ENCODE measurements at regions not wholly inside any gene's neighbourhood (a gene's known extent, or its start where the extent isn't known, plus 50 kb on each side); places are given as distances from the start of the nearest gene placed in this dataset.
A peak's percentile ranks its signal among the peaks of the same experiment; 100 is the strongest.

DNA sequence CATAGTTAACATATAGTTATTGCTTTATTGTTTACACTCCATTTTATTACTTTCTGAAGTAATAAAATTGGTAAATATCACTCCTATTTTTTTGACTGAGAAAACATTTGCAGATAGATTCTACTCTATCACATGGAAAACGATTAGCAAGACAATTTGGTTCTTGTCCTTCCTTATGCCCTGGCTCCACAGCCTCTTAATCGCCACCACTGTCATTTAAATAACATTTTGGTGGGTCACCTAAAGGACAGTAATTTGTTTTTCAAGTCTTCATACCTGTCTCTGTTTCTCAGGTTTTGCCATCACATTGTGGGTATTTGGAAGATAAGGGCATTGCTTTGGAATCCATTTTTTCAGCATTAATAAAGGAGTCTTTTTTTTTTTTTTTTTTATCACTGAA is 521.5 kb upstream of the IRAK1BP1 start:
- H3K27ac ChIP-seq (ENCODE audit: low read depth): no peak overlapping the region
- DNase-seq (ENCODE audit: low spot score) (peak; percentile 47), ATAC-seq (peak; percentile 65)
- no peaks in the 10 kb centered on the region for H3K79me2 ChIP-seq (replicated peaks; ENCODE audit: insufficient read depth)
- Mint-ChIP-seq H3K36me3 (ENCODE audit: low read depth) (no peaks in the 10 kb centered on the region), H3K27me3 (ENCODE audit: insufficient read depth, low read depth, poor library complexity) (no peaks in the 10 kb centered on the region), H3K4me3 (no peak overlapping the region), H3K9me3 (no peaks in the 10 kb centered on the region; the same call in 2 of the 3 replicates), H3K27ac (peak overlapping the region; percentile 43; the same call in 1 of the 2 replicates), H3K4me1 (peaks cover 21% of the 10 kb centered on the region)
- H3K4me1 ChIP-seq (ENCODE audit: insufficient read depth): peaks cover 40% of the 10 kb centered on the region
- peak overlapping the region; percentile 30 for H3K4me2 ChIP-seq
- no peaks in the 10 kb centered on the region for H3K36me3 ChIP-seq (ENCODE audit: insufficient read depth)
- no peaks in the 10 kb centered on the region for H3K27me3 ChIP-seq (ENCODE audit: insufficient read depth)
- H3F3A ChIP-seq (replicated peaks; ENCODE audit: low read depth): no peaks in the 10 kb centered on the region
- TF ChIP-seq NANOG (IDR thresholded peaks at IDR 0.05; ENCODE audit: borderline replicate concordance): peak; percentile 55; the same call in 1 of the 2 replicates
- TF ChIP-seq, protein P1, sequence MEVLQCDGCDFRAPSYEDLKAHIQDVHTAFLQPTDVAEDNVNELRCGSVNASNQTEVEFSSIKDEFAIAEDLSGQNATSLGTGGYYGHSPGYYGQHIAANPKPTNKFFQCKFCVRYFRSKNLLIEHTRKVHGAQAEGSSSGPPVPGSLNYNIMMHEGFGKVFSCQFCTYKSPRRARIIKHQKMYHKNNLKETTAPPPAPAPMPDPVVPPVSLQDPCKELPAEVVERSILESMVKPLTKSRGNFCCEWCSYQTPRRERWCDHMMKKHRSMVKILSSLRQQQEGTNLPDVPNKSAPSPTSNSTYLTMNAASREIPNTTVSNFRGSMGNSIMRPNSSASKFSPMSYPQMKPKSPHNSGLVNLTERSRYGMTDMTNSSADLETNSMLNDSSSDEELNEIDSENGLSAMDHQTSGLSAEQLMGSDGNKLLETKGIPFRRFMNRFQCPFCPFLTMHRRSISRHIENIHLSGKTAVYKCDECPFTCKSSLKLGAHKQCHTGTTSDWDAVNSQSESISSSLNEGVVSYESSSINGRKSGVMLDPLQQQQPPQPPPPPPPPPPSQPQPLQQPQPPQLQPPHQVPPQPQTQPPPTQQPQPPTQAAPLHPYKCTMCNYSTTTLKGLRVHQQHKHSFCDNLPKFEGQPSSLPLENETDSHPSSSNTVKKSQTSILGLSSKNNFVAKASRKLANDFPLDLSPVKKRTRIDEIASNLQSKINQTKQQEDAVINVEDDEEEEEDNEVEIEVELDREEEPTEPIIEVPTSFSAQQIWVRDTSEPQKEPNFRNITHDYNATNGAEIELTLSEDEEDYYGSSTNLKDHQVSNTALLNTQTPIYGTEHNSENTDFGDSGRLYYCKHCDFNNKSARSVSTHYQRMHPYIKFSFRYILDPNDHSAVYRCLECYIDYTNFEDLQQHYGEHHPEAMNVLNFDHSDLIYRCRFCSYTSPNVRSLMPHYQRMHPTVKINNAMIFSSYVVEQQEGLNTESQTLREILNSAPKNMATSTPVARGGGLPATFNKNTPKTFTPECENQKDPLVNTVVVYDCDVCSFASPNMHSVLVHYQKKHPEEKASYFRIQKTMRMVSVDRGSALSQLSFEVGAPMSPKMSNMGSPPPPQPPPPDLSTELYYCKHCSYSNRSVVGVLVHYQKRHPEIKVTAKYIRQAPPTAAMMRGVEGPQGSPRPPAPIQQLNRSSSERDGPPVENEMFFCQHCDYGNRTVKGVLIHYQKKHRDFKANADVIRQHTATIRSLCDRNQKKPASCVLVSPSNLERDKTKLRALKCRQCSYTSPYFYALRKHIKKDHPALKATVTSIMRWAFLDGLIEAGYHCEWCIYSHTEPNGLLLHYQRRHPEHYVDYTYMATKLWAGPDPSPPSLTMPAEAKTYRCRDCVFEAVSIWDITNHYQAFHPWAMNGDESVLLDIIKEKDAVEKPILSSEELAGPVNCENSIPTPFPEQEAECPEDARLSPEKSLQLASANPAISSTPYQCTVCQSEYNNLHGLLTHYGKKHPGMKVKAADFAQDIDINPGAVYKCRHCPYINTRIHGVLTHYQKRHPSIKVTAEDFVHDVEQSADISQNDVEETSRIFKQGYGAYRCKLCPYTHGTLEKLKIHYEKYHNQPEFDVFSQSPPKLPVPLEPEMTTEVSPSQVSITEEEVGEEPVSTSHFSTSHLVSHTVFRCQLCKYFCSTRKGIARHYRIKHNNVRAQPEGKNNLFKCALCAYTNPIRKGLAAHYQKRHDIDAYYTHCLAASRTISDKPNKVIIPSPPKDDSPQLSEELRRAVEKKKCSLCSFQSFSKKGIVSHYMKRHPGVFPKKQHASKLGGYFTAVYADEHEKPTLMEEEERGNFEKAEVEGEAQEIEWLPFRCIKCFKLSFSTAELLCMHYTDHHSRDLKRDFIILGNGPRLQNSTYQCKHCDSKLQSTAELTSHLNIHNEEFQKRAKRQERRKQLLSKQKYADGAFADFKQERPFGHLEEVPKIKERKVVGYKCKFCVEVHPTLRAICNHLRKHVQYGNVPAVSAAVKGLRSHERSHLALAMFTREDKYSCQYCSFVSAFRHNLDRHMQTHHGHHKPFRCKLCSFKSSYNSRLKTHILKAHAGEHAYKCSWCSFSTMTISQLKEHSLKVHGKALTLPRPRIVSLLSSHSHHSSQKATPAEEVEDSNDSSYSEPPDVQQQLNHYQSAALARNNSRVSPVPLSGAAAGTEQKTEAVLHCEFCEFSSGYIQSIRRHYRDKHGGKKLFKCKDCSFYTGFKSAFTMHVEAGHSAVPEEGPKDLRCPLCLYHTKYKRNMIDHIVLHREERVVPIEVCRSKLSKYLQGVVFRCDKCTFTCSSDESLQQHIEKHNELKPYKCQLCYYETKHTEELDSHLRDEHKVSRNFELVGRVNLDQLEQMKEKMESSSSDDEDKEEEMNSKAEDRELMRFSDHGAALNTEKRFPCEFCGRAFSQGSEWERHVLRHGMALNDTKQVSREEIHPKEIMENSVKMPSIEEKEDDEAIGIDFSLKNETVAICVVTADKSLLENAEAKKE (CRISPR knock-in tag; IDR thresholded peaks at IDR 0.05): no peak
- H3K4me3 ChIP-seq: peak overlapping the region; percentile 14; the same call in 1 of the 2 replicates
- H3K9me2 ChIP-seq (ENCODE audit: insufficient read depth): no peaks in the 10 kb centered on the region
- H4K20me1 ChIP-seq (replicated peaks; ENCODE audit: insufficient read depth): no peaks in the 10 kb centered on the region
- no peak overlapping the region for H2AFZ ChIP-seq

DNA sequence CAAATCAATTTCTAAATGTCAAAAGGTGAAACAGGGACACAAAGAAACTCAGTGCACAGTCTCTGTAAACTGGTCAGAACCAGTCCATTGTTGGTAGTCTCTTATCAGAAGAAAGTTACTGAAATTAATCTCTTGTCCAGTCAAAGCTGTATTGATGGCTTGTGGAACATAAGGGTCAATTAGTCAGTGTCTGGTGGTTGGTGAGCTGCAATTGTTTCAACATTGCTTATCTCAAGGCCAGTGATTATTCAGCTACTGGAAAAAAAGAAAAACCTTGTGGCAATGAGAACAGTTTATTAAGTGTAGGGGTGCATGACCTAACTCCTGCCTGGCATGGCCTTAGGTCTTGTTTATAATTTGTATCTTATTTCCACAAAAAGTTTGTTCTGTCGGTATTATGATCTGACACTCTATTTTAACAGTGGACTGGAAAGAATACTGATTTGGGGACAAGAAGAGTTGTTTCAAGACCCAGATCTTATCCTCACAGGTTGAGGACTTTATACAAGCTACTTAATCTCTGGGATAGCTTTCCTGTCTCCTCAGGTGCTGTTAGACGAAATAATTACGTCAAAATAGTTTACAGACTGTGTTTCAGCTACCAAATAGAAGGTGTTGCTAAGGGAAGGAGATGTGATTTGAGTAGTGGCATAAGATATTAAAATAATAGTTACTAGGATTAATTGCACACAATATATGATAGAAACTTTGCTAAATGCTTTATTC is 520.0 kb upstream of the IRAK1BP1 start:
- H3K4me1 Mint-ChIP-seq: peaks cover 21% of the 10 kb centered on the region
- Histone ChIP-seq H3K4me2 (no peak overlapping the region), H2AFZ (no peak overlapping the region), H3K27me3 (ENCODE audit: insufficient read depth) (no peaks in the 10 kb centered on the region), H3F3A (replicated peaks; ENCODE audit: low read depth) (no peaks in the 10 kb centered on the region), H4K20me1 (replicated peaks; ENCODE audit: insufficient read depth) (no peaks in the 10 kb centered on the region), H3K4me1 (ENCODE audit: insufficient read depth) (peaks cover 40% of the 10 kb centered on the region), H3K79me2 (replicated peaks; ENCODE audit: insufficient read depth) (no peaks in the 10 kb centered on the region), H3K36me3 (ENCODE audit: insufficient read depth) (no peaks in the 10 kb centered on the region), H3K4me3 (no peak overlapping the region), H3K9me2 (ENCODE audit: insufficient read depth) (no peaks in the 10 kb centered on the region), H3K27ac (ENCODE audit: low read depth) (no peak overlapping the region)
- no peak for DNase-seq (ENCODE audit: low spot score)
- ATAC-seq: no peak
- H3K27ac Mint-ChIP-seq: no peak overlapping the region
- H3K9me3 Mint-ChIP-seq: no peaks in the 10 kb centered on the region
- no peaks in the 10 kb centered on the region for H3K36me3 Mint-ChIP-seq (ENCODE audit: low read depth)
- no peaks in the 10 kb centered on the region for H3K27me3 Mint-ChIP-seq (ENCODE audit: insufficient read depth, low read depth, poor library complexity)
- no peak overlapping the region for H3K4me3 Mint-ChIP-seq
- TF ChIP-seq JUNB (IDR thresholded peaks at IDR 0.05; ENCODE audit: unreplicated experiment): no peak
- TF ChIP-seq, protein P2, sequence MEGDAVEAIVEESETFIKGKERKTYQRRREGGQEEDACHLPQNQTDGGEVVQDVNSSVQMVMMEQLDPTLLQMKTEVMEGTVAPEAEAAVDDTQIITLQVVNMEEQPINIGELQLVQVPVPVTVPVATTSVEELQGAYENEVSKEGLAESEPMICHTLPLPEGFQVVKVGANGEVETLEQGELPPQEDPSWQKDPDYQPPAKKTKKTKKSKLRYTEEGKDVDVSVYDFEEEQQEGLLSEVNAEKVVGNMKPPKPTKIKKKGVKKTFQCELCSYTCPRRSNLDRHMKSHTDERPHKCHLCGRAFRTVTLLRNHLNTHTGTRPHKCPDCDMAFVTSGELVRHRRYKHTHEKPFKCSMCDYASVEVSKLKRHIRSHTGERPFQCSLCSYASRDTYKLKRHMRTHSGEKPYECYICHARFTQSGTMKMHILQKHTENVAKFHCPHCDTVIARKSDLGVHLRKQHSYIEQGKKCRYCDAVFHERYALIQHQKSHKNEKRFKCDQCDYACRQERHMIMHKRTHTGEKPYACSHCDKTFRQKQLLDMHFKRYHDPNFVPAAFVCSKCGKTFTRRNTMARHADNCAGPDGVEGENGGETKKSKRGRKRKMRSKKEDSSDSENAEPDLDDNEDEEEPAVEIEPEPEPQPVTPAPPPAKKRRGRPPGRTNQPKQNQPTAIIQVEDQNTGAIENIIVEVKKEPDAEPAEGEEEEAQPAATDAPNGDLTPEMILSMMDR (conservative IDR thresholded peaks at IDR 0.05; ENCODE audit: low read depth in 2 of 2): no peak

All from GM23338 (cell line).